Peyer's patch (tissue), 4 donors: ENCODE measurements at regions not wholly inside any gene's neighbourhood (a gene's known extent, or its start where the extent isn't known, plus 50 kb on each side); places are given as distances from the start of the nearest gene placed in this dataset.

ENCODE experiments used
- POLR2A ChIP-seq, 2 donors: fragments of 450-650 bp; IDR thresholded peaks; one replicate each; pipeline ENCODE4 v1.5.1; 2017; ENCODE audit warnings: antibody characterized with exemption in 2 of 2, mild to moderate bottlenecking in 2 of 2, moderate library complexity in 2 of 2
- TF ChIP-seq, protein P1 (sequence below), 6 experiments: fragments of 450-650 bp in 4 of 6; fragments of 200-600 bp in 2 of 6; sonication (generic) in 1 of 6; IDR thresholded peaks; one replicate each; pipeline ENCODE4 v1.5.1; 2017 to 2019; ENCODE audit warnings: antibody characterized with exemption in 6 of 6, mild to moderate bottlenecking in 3 of 6, moderate library complexity in 1 of 6

GRCh38 chr6:6455272-6455671 is 133.2 kb upstream of the LY86 start:
- TF ChIP-seq, protein P1, sequence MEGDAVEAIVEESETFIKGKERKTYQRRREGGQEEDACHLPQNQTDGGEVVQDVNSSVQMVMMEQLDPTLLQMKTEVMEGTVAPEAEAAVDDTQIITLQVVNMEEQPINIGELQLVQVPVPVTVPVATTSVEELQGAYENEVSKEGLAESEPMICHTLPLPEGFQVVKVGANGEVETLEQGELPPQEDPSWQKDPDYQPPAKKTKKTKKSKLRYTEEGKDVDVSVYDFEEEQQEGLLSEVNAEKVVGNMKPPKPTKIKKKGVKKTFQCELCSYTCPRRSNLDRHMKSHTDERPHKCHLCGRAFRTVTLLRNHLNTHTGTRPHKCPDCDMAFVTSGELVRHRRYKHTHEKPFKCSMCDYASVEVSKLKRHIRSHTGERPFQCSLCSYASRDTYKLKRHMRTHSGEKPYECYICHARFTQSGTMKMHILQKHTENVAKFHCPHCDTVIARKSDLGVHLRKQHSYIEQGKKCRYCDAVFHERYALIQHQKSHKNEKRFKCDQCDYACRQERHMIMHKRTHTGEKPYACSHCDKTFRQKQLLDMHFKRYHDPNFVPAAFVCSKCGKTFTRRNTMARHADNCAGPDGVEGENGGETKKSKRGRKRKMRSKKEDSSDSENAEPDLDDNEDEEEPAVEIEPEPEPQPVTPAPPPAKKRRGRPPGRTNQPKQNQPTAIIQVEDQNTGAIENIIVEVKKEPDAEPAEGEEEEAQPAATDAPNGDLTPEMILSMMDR (IDR thresholded peaks at IDR 0.05) = no peak
- TF ChIP-seq POLR2A (IDR thresholded peaks at IDR 0.05) = no peak
